ENCODE measurements at regions not wholly inside any gene's neighbourhood (a gene's known extent, or its start where the extent isn't known, plus 50 kb on each side); places are given as distances from the start of the nearest gene placed in this dataset.

GRCh38 chr2:11932962-11933361 is 186.5 kb downstream of the LPIN1 start:
- TF ChIP-seq CTCF (IDR thresholded peaks at IDR 0.05; ENCODE audit: low read depth, low read length) = no peak
- TF ChIP-seq POLR2A (IDR thresholded peaks at IDR 0.05; ENCODE audit: extremely low read depth, insufficient read length) = no peak
- no peak for TF ChIP-seq MAX (IDR thresholded peaks at IDR 0.05; ENCODE audit: low read depth, low read length)
